CD4-positive, alpha-beta T cell treated with Interleukin-4 for 1 hour (primary cell): ENCODE measurements at regions not wholly inside any gene's neighbourhood (a gene's known extent, or its start where the extent isn't known, plus 50 kb on each side); places are given as distances from the start of the nearest gene placed in this dataset.
"Not testable (repeated sequence)": the region's sequence is repeated elsewhere in the genome, so short reads cannot be mapped to it uniquely, and the experiment has no call there.

Experiments used
- DNase-seq, 2 donors: peaks; one replicate each; pipeline ENCODE4 v3.0.0-alpha.2; 2020 to 2022

DNA sequence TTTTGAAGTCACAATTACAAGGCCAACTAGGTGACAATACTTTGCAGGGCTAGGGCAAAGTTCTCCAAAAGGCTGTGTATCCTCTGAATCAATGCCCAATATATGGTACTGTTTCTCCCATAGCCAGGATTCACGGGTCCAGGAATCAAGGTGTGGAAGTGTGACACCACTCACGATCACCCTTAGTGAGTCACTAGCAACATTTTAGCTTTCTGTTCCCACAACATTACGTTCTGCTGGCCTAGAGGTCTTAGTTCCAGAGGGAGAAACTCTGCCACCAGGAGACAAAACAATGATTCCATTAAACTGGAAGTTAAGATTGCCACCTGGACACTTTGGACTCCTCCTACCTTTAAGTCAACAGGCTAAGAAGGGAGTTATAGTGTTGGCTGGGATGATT lies 88.5 kb upstream of the RANBP6 start:
- not testable (repeated sequence) for DNase-seq

DNA sequence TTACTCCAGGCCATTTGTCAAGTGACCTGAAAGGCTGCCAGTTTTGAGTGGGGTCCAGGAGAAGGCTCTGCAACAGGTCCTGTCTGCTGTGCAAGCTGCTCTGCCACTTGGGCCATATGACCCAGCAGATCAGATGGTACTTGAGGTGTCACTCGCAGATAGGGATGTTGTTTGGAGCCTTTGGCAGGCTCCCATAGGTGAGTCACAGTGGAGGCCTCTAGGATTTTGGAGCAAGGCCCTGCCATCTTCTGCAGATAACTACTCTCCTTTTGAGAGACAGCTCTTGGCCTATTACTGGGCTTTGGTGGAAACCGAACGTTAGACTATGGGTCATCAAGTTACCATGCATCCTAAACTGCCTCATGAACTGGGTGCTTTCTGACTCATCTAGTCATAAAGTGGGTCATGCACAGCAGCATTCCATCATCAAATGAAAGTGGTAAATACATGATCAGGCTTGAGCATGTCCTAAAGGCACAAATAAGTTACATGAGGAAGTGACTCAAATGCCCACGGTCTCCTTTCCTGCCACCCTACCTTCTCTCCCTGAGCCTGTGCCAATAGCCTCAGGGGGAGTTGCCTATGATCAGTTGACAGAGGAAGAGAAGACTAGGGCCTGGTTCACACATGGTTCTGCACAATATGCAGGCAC lies 87.0 kb upstream of the RANBP6 start:
- not testable (repeated sequence) for DNase-seq

DNA sequence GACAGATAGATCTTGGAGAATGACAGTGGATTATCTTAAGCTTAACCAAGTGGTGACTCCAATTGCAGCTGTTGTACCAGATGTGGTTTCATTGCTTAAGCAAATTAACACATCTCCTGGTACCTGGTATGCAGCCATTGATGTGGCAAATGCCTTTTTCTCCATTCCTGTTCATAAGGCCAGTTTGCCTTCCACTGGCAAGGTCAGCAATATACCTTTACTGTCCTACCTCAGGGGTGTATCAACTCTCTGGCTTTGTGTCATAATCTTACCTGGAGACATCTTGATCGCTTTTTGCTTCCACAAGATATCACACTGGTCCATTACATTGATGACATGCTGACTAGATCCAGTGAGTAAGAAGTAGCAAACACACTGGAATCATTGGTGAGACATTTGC lies 86.3 kb upstream of the RANBP6 start:
- DNase-seq: not testable (repeated sequence)

DNA sequence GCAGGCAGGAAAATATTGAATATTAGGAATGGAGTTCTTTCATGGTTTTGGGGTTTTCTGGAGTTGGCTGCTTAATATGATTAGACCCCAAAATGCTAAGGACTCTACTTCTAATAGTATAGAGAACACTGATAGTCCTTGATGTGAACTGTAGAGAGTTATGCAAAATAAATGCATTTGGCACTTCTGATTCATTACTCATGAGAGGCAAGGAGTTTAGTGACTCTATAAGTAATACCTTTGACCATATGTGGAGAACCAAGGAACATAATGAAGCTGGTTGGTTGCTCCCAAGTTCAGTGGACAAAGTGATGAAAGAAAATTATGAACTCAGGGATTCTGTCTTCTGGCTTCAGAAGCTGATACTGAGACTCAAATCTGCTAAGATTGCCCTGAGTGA lies 83.9 kb upstream of the RANBP6 start:
- not testable (repeated sequence) for DNase-seq

DNA sequence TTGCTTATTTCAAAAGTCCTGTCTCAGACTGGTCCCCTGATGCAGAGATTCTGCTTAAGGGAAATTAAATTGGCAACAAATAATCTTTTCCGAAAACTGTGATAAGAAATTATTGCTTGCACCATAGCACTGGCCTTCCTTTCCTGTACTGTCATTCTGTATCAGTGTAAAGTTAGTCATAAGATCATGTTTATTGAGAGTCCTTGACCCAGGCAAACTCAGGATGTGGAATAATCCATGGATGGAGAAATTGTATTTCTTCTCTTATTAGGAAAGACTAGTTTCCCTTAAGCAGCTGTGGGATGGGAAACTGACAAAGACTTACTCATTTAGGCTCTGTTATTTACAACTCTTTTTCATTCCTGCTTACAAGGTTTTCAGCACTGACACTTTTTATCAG lies 83.0 kb upstream of the RANBP6 start:
- DNase-seq: no peak

DNA sequence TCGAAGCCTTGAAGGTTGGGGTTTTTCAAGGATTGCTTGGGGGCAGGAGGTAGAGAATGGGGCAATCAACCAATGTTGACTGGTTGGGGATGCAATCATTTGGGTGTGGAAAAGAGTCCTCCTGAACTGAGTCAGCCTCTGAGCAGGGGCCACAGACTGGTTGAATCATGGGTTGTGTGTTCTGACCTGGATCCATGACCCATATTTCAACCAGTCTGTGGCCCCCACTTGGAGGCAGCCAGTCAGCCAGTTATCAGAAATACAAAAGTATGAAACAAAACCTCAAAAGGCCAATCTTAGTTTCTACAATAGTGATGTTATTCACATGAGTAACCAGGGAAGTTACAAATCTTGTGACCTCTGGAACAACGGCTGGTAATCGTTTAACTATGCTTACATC lies 81.4 kb upstream of the RANBP6 start:
- no peak for DNase-seq

DNA sequence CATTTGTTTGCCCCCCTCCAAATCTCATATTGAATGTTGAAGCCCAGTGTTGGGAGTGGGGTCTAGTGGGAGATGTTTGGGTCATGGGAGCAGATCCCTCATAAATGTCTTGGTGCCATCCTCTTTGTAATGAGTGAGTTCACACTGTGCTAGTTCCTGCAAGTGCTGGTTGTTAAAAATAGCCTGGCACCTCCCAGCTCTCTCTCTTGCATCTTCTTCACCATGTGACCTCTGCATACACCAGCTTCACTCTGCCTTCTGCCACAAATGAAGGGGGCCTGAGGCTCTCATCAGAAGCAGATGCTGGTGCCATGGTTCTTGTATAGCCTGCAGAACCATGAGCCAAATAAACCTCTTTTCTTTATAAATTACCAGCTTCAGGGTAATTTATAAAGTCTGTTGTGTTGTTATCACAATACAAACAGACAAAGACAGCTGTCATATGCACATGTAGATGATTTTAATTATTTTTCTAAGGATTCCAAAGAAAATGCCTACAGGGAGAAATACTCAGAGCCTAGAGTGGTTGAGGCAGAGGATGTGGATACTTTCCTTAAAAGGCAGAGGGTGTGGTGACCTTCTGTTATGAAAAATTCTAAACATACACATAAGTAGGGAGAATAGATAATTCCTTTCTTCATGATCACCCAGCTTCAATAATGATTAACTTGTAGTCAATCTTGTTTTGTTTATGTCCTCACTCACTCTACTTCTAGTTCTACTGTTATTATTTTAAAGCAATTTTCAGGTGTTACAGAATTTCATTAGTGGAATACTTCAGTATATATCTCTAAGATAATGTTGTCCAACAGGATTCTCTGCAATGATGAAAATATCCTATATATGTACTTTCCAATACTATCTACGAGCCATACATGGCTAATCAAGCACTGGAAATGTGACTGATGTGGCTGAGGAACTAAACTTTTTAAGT lies 75.1 kb upstream of the RANBP6 start:
- DNase-seq: no peak

DNA sequence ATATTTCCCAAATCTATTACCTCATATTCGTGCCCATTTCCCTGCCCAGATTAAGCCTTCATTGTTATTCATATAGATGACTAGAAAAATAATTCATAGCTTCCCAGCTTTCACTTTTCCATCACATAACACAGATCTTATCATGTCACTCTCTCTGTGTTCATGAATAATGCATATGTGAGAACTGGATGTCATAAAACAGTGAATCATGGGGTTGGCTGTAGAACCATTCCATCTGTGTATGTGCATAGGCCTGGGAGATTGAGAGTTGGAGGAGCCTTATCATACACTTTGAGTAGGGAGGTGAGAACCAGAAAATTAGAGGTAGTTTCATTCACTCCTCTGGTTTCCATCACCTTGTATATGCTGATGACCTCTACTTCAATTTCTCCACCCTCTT lies 73.9 kb upstream of the RANBP6 start:
- DNase-seq: no peak

DNA sequence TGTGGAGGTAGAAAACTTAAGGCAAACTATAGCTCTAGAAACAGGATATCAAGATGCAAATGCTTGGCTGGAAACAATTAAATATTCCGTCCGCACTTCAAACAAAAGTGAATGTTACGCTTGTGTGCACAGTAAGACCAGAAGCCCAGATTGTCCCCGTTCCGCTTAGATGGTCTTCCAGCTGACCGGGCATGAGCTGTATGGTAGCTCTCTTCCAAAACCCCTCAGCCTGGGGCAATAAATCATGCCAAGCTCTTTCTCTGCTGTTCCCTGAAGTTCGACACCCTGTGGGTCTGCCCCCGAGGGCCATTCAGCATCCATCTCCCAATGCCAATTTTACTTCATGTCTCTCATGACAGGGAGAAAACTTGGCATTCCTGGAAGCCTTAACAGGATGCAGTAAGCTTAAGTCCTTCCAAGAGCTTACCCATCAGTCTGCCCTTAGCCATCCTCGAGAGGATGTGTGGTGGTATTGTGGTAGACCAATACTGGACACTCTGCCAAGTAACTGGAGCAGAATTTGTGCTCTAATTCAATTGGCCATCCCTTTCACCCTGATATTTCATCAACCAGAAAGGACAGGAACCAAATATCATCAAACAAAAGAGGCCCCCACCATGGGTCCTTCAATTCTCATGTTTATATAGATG lies 70.7 kb upstream of the RANBP6 start:
- DNase-seq: no peak

DNA sequence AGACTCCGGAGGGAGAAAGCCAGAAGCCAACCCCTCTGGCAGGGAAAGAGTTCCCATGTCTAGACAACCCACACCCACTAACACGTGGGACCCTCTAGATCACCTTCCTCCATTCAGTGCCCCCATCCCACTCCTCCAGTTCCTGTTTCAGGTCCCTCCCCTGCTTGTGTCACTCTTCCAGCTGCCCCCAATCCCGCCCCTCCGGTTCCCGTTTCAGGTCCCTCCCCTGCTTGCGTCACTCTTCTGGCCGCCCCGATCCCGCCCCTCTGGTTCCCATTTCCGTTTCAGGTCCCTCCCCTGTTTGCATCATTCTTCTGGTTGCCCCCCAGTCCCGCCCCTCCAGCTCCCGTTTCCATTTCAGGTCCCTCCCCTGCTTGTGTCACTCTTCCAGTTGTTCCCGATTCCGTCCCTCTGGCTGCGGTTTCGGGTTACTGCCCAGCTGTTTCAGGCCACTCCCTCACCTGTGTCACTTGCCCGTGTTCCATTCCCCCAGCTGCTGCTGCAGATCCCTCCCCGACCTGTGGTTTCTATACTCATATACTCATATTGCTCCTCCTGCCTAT lies 64.8 kb upstream of the RANBP6 start:
- DNase-seq: peak; percentile 76 to 77

DNA sequence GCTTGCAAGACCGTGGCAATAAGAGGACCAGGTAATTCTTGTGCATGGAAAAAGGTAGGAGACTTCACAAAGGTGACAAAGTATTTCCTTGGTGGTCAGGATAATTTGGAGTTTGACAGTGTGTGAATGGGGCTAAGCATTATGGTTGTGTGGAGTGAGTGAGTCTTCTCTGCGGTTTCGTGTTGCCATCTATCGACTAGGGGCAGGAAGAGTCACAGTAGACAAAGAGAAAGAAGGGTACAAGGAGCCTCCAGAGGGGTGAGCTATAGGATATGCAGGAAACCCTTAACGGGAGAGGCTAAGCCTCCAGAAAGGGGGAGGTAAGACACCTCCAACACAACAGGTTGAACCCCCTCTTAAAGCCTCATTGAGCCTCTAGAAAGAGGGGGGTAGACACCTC lies 64.0 kb upstream of the RANBP6 start:
- no peak for DNase-seq

DNA sequence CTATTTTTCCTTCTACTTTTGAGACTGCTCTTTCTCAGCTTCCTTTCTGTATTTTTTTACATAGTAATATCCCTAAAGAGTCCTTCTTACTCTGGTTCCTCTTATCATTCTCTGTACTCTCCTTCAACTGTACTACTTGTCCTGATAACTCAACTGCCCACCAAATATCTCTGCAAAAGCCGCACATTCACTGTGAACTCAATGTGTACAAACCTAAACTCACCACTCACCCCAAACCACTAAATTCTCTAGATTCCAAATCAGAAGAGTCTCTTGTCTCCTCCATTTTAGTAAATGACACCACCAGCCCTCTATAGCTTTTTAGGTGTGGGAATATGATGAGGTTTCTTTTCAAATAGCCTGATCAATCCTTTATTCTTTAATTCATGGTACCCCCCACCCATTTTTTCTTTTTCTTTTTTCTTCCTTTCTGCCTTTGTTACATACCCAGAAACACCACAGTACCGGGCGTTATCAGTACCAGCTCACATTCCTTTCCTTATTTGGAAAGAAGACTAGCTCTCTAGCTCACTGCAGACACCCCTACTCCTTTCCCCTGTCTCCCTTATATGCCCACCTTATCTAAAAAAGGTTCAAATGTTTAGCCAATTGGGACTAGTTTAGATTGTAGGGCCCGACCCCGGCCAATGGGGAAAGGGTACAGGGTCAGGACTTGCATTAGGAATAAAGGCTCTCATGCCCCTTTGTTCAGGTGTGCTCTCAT lies 63.1 kb upstream of the RANBP6 start:
- DNase-seq: no peak

DNA sequence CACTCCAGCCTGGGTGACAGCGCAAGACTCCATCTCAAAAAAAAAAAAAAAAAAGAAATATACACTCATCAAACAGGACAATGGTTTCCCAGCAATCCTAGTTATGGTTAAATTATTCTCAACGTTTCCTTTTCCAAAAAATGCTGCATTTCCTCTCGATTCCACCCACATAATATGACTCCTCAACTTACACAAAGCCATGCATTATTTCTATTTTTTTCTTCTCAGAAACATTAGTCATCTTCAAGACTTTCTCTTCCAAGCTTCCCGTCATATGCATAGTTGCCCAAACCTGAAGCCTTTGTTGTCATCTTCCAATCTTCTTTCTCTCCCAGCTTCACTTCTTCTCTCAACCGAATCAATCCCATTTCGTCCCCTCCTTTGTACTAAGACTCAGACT lies 61.4 kb upstream of the RANBP6 start:
- no peak for DNase-seq

DNA sequence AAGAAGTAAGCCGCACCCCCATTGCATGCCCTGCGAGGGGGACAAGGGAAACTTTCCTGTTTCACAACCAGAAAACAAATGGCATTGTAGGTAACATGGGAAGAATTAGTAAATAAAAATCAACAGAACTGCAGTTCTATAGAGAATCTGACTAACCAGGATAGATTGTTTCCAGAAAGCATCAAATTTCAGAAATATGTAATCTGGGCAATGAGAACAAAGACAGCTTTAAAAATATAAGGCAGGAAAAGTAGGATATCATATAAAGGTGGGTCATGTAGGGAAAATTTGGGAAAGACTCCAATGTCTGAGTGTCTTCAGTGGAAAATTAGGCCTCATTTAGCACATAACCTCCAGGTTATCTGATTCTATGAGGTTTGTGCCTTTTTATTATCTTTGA lies 58.3 kb upstream of the RANBP6 start:
- no peak for DNase-seq

DNA sequence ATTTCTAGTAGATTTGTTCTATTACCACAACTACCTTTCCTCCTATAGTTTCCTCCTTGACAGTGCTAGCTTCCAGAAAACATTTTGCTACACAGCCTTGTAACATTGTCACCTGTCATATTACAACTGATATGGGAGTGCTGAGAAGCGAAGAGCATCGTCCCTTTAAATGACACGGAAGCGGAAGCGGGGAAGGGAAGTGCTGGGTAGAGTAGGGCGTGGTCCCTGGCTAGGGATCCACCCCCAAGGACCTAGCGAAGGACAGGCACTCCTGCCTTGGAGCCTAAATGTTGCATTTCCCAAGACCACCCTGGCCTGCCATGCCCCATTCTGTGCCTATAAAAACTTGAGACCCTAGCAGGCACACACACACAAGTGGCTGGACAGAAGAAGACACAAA lies 57.4 kb upstream of the RANBP6 start:
- no peak for DNase-seq

DNA sequence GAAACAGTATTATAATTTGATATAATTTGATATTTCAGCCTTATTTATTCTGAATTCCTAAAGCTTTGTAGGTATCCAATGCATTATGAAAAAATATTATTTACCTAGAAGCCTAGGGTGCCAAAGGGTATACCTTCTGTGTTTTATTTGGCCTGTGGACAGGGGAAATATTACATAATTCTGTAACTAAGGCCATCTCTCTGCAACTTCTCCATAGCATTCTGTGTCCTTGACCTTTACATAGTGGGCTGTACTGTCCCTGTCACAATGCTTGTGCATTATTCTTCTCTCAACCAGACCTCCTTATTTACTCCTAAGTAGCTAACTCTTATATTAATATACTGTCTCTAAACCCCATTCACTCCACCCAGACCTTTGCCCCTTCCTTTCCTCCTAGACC lies 57.0 kb upstream of the RANBP6 start:
- no peak for DNase-seq

DNA sequence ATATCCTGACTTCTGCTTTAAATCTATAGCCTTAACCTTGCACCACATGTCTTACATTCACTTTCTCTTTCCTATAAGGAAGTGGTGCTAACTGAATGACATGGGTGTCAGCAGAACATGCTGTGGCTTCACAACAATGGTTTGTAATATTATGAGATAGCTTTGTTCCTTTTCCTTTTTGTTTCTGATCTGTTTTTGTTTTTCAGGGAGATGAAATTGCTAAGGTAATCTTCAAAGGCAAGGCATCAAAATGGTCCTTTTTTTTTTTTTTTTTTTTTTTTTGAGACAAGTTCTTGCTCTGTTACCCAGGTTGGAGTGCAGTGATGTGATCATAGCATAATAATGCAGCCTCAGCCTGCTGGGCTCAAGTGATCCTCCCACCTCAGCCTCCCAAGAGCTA lies 53.6 kb upstream of the RANBP6 start:
- peak; percentile 21 to 74 for DNase-seq

DNA sequence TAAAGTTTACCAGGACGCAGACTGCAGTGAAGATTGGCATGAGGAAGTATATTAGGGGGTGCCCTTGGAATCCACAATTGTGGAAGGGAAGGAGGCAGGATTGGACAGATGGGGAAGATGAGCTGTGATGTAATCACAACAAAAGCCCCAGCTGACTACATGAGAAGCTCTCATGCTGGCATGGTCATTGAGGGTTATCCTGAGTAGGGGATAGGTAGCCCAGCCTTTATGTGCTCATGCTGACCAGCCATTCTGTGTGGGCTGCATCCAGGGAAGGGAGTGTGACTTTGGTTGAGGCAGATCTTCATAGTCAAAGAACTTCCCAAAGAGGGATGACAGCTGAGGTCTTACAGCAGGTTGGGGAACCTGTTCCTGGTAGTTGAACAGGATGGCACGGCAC lies 52.0 kb upstream of the RANBP6 start:
- DNase-seq: no peak
